ENCODE measurements at regions not wholly inside any gene's neighbourhood (a gene's known extent, or its start where the extent isn't known, plus 50 kb on each side); places are given as distances from the start of the nearest gene placed in this dataset.

- Histone ChIP-seq H3K4me1 (no peaks in the 10 kb centered on the region), H3K4me3 (no peak overlapping the region), H3K36me3 (no peaks in the 10 kb centered on the region), H3K27ac (no peak overlapping the region), H3K27me3 (no peaks in the 10 kb centered on the region), H3K9me3 (no peaks in the 10 kb centered on the region)
- TF ChIP-seq, protein P1, sequence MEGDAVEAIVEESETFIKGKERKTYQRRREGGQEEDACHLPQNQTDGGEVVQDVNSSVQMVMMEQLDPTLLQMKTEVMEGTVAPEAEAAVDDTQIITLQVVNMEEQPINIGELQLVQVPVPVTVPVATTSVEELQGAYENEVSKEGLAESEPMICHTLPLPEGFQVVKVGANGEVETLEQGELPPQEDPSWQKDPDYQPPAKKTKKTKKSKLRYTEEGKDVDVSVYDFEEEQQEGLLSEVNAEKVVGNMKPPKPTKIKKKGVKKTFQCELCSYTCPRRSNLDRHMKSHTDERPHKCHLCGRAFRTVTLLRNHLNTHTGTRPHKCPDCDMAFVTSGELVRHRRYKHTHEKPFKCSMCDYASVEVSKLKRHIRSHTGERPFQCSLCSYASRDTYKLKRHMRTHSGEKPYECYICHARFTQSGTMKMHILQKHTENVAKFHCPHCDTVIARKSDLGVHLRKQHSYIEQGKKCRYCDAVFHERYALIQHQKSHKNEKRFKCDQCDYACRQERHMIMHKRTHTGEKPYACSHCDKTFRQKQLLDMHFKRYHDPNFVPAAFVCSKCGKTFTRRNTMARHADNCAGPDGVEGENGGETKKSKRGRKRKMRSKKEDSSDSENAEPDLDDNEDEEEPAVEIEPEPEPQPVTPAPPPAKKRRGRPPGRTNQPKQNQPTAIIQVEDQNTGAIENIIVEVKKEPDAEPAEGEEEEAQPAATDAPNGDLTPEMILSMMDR (IDR thresholded peaks at IDR 0.05): no peak
- TF ChIP-seq POLR2A (IDR thresholded peaks at IDR 0.05): no peak
- no peak for DNase-seq
- ATAC-seq: no peak
- intact Hi-C loops (cut with DNase I): no loop called here
- WGBS, 4 donors: 66 to 81% (median 76%) methylated on average over 4 of the region's 4 CpGs
Measured at GRCh38 chr6:91683240-91683639, 1096.4 kb upstream of the MAP3K7 start.

- TF ChIP-seq POLR2A (IDR thresholded peaks at IDR 0.05): no peak
- TF ChIP-seq, protein P1 (IDR thresholded peaks at IDR 0.05): no peak
- H3K27me3 ChIP-seq: no peaks in the 10 kb centered on the region
- no peak for DNase-seq
- H3K4me3 ChIP-seq: no peak overlapping the region
- no peaks in the 10 kb centered on the region for H3K36me3 ChIP-seq
- no peak overlapping the region for H3K27ac ChIP-seq
- intact Hi-C loops (cut with DNase I): no loop called here
- WGBS, 4 donors: 84 to 87% (median 86%) methylated on average over 7 of the region's 7 CpGs
- no peaks in the 10 kb centered on the region for H3K9me3 ChIP-seq
- no peak for ATAC-seq
- H3K4me1 ChIP-seq: no peaks in the 10 kb centered on the region
Measured at GRCh38 chr6:91681296-91681695, 1094.4 kb upstream of the MAP3K7 start.

- intact Hi-C loops (cut with DNase I): no loop called here
- Histone ChIP-seq H3K4me3 (no peak overlapping the region), H3K9me3 (no peaks in the 10 kb centered on the region), H3K36me3 (no peaks in the 10 kb centered on the region), H3K27me3 (no peaks in the 10 kb centered on the region), H3K4me1 (no peaks in the 10 kb centered on the region), H3K27ac (no peak overlapping the region)
- ATAC-seq: no peak
- WGBS, 4 donors: 71 to 85% (median 77%) methylated on average over 5 of the region's 5 CpGs
- TF ChIP-seq, protein P1 (IDR thresholded peaks at IDR 0.05): no peak
- no peak for TF ChIP-seq POLR2A (IDR thresholded peaks at IDR 0.05)
- DNase-seq: no peak
Measured at GRCh38 chr6:91678679-91679446, 1092.0 kb upstream of the MAP3K7 start.

DNA sequence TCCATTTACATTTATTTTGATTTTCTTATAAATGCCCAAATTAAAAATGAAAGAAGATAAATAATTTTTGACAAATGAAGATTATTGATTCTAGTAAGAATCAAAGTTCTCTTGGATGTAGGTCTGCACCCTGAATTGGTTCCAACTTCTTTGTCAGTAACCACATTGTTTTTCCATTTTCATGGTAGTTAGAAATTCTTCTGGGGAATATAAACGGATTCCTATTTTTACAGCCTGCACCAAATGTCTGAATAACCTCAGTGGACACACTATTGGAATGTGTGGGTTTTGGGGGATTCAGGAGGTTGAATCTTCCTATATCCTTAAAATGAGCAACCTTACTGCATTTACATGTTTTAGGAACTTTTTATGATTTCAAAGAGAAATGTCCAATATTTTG is 1085.3 kb upstream of the MAP3K7 start:
- no peak for DNase-seq
- 41 to 62% (median 54%) methylated on average over 1 of the region's 1 CpG for WGBS, 4 donors
- H3K9me3 ChIP-seq: no peaks in the 10 kb centered on the region
- TF ChIP-seq POLR2A (IDR thresholded peaks at IDR 0.05): no peak
- TF ChIP-seq, protein P1 (IDR thresholded peaks at IDR 0.05): no peak
- intact Hi-C loops (cut with DNase I): no loop called here
- no peaks in the 10 kb centered on the region for H3K36me3 ChIP-seq
- no peak for ATAC-seq
- no peak overlapping the region for H3K27ac ChIP-seq
- H3K4me3 ChIP-seq: no peak overlapping the region
- H3K4me1 ChIP-seq: peaks cover 0 to 7% (median 0%) of the 10 kb centered on the region in 12 donors
- no peaks in the 10 kb centered on the region for H3K27me3 ChIP-seq
